GM19043 (cell line): ENCODE measurements at regions not wholly inside any gene's neighbourhood (a gene's known extent, or its start where the extent isn't known, plus 50 kb on each side); places are given as distances from the start of the nearest gene placed in this dataset.
"Not testable (repeated sequence)": the region's sequence is repeated elsewhere in the genome, so short reads cannot be mapped to it uniquely, and the experiment has no call there.

Experiments
- ATAC-seq: cut with Tn5 transposase; IDR thresholded peaks from one replicate; pipeline ENCODE4 v1.9.1; 2021; ENCODE audit warnings: low read depth; ENCODE audit not compliant: unreplicated experiment

GRCh38 chr2:129481306-129482219 is 497.9 kb upstream of the RAB6C start:
- no peak for ATAC-seq

DNA sequence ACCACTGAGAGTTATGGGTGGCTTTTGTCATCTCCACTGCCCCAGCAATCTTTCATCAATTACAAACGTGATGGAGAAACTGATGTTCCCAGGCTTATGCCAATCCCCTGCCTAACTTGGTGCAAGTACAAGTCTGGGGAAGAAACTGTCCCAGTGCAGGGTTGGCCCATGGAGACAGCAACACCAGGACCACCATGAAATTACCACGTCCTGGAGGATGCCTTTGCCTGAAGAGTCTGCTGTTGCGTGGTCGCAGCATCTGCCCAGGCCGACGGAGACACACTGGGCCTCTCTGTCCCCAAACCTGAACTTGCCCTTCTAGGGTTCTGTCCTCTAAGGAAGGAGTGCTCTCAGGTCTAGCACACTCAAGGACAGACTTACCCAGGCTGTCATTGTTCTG is 496.8 kb upstream of the RAB6C start:
- no peak for ATAC-seq

DNA sequence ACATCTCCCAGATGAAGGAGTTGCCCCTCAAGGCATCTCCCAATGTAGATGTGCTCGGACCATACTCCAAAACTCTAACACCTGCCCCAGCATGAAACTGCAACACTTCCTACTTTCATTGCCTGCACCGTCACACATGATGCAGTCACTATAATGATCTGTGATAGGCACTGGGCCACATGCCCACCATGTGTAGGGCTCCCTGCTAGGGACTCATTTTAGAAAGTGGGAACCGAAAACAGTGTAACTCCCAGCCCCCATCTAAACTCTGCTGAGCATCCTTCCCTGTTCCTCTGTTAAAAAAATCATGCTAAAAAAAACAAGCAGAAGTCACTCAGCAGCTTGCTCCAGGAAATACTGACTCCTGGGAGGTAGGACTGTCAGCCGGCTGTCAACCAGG is 496.1 kb upstream of the RAB6C start:
- ATAC-seq, result peak; percentile 74

DNA sequence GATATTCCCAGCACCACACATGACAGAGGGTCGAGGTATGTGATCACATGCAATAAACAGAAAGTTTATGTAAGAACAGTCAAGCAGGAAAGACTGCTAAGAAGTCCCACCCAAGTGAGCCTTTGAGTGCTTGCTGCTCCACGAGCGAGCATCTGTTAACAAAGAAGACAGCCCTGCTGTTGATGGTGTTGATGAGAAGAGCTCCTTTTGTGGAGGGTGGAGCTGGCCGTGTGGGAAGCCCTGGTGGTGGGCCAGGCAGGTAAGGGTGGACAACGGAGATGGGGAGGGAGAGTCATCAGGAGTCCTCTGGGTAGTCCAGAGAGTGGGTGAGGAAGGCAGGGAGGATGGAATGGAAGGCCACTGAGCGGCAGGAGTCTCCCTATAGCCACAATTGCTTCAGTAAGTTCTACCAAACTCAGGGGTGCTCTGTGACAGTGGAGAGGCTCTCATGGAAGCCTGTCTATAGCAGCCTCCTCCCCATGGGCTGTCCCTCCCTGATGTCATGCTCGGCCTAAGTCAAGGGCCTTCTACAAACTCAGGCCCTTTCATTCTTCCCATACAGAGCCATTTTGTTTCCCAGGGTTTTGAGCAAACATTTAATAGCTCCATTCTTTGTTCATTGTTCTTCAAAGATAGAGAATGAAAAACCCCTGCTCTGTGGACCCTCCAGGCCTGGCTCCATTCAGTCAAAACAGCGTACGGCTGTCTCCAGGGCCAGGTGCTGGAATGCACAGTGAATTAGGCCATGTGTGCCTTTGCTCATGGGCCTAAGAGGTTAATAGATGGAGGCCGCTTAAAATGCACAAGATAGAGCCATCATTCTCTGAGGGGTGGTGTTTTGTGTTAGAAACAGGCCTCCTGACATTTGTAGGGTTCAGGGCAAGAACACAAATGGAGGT is 494.2 kb upstream of the RAB6C start:
- no peak for ATAC-seq

GRCh38 chr2:129488376-129488775 is 491.1 kb upstream of the RAB6C start:
- ATAC-seq, result no peak

GRCh38 chr2:129490641-129491040 is 488.8 kb upstream of the RAB6C start:
- ATAC-seq, result no peak

- no peak for ATAC-seq
Observed at GRCh38 chr2:129491308-129491707, 488.2 kb upstream of the RAB6C start.

DNA sequence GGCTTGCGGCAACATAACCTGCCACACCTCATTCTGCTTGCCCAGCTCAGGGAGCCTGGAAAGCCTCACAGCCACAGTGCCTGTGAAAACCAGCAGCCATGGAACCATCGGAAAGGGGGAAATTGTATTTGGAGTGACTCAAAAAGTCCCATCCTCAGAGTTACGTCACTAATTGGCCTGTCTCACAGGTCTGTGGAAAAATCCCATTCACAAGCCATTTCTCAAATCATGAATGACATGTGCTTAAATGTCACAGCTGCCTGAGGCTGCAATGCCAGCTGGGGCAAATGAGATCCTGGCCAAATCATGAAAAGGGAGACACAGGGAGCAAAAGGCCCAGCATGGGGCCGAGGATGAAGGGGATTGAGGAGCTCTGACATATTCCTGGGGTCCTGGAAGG is 486.9 kb upstream of the RAB6C start:
- no peak for ATAC-seq

GRCh38 chr2:129499747-129500146 is 479.7 kb upstream of the RAB6C start:
- no peak for ATAC-seq

- ATAC-seq, result no peak
Observed at GRCh38 chr2:129502781-129503180, 476.7 kb upstream of the RAB6C start.

DNA sequence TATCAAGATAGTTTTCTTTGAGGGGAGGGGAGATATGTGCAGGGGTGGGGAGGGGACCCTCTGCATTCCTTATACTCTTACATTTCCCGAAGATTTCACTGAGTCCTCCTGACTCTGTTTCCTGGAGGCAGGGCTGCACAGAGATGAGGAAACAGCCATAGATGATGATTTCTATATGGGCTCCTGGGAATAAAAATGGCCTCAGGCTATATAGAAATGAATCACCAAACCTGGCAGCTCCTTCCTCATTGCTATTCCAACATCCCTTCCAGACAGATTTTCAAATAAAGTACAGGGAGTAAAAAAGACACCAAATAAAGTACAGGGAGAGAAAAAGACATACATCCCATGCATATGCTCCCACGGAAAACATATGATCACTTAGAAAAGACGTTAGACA is 474.8 kb upstream of the RAB6C start:
- no peak for ATAC-seq

DNA sequence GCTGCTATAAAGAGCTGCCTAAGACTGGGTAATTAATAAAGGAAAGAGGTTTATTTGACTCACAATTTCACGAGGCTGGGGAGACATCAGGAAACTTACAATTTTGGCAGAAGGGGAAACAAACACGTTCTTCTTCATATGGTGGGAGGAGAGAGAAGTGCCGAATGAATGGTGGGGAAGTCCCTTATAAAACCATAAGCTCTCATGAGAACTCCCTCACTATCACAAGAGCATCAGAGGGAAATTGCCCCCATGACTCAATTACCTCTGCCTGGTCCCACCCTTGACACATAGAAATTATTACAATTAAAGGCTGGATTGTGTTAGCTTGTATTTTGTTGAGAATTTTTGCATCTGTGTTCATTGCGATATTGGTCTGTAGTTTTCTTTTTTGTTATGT is 460.5 kb upstream of the RAB6C start:
- ATAC-seq, result no peak

GRCh38 chr2:129532158-129532557 is 447.3 kb upstream of the RAB6C start:
- not testable (repeated sequence) for ATAC-seq

- no peak for ATAC-seq
Observed at GRCh38 chr2:129548880-129549279, 430.6 kb upstream of the RAB6C start.

- ATAC-seq, result no peak
Observed at GRCh38 chr2:129550536-129550935, 428.9 kb upstream of the RAB6C start.

- ATAC-seq, result no peak
Observed at GRCh38 chr2:129554373-129554772, 425.1 kb upstream of the RAB6C start.

- ATAC-seq, result no peak
Observed at GRCh38 chr2:129559101-129559500, 420.4 kb upstream of the RAB6C start.

GRCh38 chr2:129565551-129566109 is 413.8 kb upstream of the RAB6C start:
- ATAC-seq, result no peak

GRCh38 chr2:129570812-129571211 is 408.7 kb upstream of the RAB6C start:
- not testable (repeated sequence) for ATAC-seq

- ATAC-seq, result no peak
Observed at GRCh38 chr2:129575431-129575830, 404.0 kb upstream of the RAB6C start.

DNA sequence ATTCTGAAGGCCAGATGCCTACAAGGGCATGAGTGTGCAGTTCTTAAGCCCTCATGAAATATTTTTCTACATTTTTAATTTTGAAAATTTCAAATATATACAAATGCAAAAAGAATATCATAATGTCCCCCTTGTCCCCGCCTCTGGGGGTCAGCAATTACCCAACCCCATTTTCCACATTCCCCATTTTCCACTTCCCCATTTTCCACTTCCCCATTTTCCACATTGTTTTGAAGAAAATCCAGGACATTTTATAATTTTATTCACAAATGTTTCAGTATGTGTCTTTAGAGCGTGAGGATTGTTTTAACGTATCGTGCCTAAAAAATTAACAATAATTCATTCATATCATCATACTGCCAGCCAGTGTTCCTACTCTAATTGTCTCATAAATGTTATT is 403.6 kb upstream of the RAB6C start:
- ATAC-seq, result no peak
